Fibroblast of pulmonary artery (primary cell): ENCODE measurements at regions not wholly inside any gene's neighbourhood (a gene's known extent, or its start where the extent isn't known, plus 50 kb on each side); places are given as distances from the start of the nearest gene placed in this dataset.
"Not testable (repeated sequence)": the region's sequence is repeated elsewhere in the genome, so short reads cannot be mapped to it uniquely, and the experiment has no call there.

Experiments
- DNase-seq: peaks from one replicate; pipeline ENCODE4 v3.0.0-alpha.2; 2010; ENCODE audit warnings: low read depth
- H3K4me3 ChIP-seq: replicated peaks from 2 replicates; pipeline ENCODE4 v1.5.1; 2011; ENCODE audit warnings: low read depth, mild to moderate bottlenecking, control low read depth, low read length, moderate library complexity
- CTCF ChIP-seq: IDR thresholded peaks from 2 replicates; pipeline ENCODE4 v1.5.1; 2011; ENCODE audit warnings: mild to moderate bottlenecking, control low read depth, low read length, inconsistent platforms; ENCODE audit errors: missing control alignments

GRCh38 chr2:87471478-87471877, 276.4 kb upstream of the PLGLB2 start:
- DNase-seq = peak; percentile 38
- peak; percentile 17 for TF ChIP-seq CTCF
- not testable (repeated sequence) for H3K4me3 ChIP-seq

- H3K4me3 ChIP-seq = not testable (repeated sequence)
- peak; percentile 34 for DNase-seq
Measured at GRCh38 chr2:87476223-87476872, 271.5 kb upstream of the PLGLB2 start.

GRCh38 chr2:87476936-87477335, 271.0 kb upstream of the PLGLB2 start:
- DNase-seq, H3K4me3 ChIP-seq: not testable (repeated sequence)

GRCh38 chr2:87477669-87478428, 270.0 kb upstream of the PLGLB2 start:
- DNase-seq = peak; percentile 79
- peak overlapping the region; percentile 34 for H3K4me3 ChIP-seq

GRCh38 chr2:87478911-87479310, 269.0 kb upstream of the PLGLB2 start:
- not testable (repeated sequence) for DNase-seq, H3K4me3 ChIP-seq

- DNase-seq, H3K4me3 ChIP-seq: not testable (repeated sequence)
Measured at GRCh38 chr2:87483093-87483680, 264.7 kb upstream of the PLGLB2 start.

GRCh38 chr2:87484363-87484762, 263.5 kb upstream of the PLGLB2 start:
- DNase-seq, H3K4me3 ChIP-seq: not testable (repeated sequence)

- not testable (repeated sequence) for H3K4me3 ChIP-seq, DNase-seq
Measured at GRCh38 chr2:87485455-87485854, 262.4 kb upstream of the PLGLB2 start.

- DNase-seq, H3K4me3 ChIP-seq: not testable (repeated sequence)
Measured at GRCh38 chr2:87485884-87486283, 262.0 kb upstream of the PLGLB2 start.

- not testable (repeated sequence) for DNase-seq, H3K4me3 ChIP-seq
Measured at GRCh38 chr2:87486413-87486812, 261.5 kb upstream of the PLGLB2 start.

GRCh38 chr2:87488021-87488420, 259.9 kb upstream of the PLGLB2 start:
- not testable (repeated sequence) for DNase-seq, H3K4me3 ChIP-seq

GRCh38 chr2:87488991-87489390, 258.9 kb upstream of the PLGLB2 start:
- DNase-seq, H3K4me3 ChIP-seq: not testable (repeated sequence)

GRCh38 chr2:87494846-87495245, 253.0 kb upstream of the PLGLB2 start:
- DNase-seq, H3K4me3 ChIP-seq: not testable (repeated sequence)

GRCh38 chr2:87495455-87495854, 252.4 kb upstream of the PLGLB2 start:
- H3K4me3 ChIP-seq, DNase-seq: not testable (repeated sequence)
